ENCODE measurements at regions not wholly inside any gene's neighbourhood (a gene's known extent, or its start where the extent isn't known, plus 50 kb on each side); places are given as distances from the start of the nearest gene placed in this dataset.

GRCh38 chr7:26051021-26051420 is 101.0 kb upstream of the NFE2L3 start:
- CTCF ChIA-PET = interaction anchor here (0.6 to 1.6 kb wide), 3 partner anchors 159 to 314 kb away, joined by 3 to 5 read pairs (median 3); no protein-coding TSS in a partner anchor

GRCh38 chr7:26052706-26053105 is 99.3 kb upstream of the NFE2L3 start:
- no peak overlapping the region for H3K27ac Mint-ChIP-seq
- H3K27me3 Mint-ChIP-seq = peaks cover 21% of the 10 kb centered on the region
- H3K36me3 Mint-ChIP-seq (ENCODE audit: low read depth) = no peaks in the 10 kb centered on the region
- DNase-seq (no peak), ATAC-seq (no peak)
- TF ChIP-seq, protein P1, sequence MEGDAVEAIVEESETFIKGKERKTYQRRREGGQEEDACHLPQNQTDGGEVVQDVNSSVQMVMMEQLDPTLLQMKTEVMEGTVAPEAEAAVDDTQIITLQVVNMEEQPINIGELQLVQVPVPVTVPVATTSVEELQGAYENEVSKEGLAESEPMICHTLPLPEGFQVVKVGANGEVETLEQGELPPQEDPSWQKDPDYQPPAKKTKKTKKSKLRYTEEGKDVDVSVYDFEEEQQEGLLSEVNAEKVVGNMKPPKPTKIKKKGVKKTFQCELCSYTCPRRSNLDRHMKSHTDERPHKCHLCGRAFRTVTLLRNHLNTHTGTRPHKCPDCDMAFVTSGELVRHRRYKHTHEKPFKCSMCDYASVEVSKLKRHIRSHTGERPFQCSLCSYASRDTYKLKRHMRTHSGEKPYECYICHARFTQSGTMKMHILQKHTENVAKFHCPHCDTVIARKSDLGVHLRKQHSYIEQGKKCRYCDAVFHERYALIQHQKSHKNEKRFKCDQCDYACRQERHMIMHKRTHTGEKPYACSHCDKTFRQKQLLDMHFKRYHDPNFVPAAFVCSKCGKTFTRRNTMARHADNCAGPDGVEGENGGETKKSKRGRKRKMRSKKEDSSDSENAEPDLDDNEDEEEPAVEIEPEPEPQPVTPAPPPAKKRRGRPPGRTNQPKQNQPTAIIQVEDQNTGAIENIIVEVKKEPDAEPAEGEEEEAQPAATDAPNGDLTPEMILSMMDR (IDR thresholded peaks at IDR 0.05) = no peak
- H3K4me1 Mint-ChIP-seq (ENCODE audit: low read depth) = no peaks in the 10 kb centered on the region
- no peak overlapping the region for H3K4me3 Mint-ChIP-seq
- H3K9me3 Mint-ChIP-seq = no peaks in the 10 kb centered on the region
- intact Hi-C loops (cut with micrococcal nuclease) = no loop called here
- ChIA-PET POLR2A (no interaction called here), CTCF (no interaction called here)

More at GRCh38 chr7:26051021-26051420, 101.0 kb upstream of the NFE2L3 start:
- no peaks in the 10 kb centered on the region for H3K36me3 Mint-ChIP-seq (ENCODE audit: low read depth)
- no peak overlapping the region for H3K4me3 Mint-ChIP-seq
- intact Hi-C loops (cut with micrococcal nuclease) = no loop called here
- H3K4me1 Mint-ChIP-seq (ENCODE audit: low read depth) = no peaks in the 10 kb centered on the region
- H3K9me3 Mint-ChIP-seq = no peaks in the 10 kb centered on the region
- TF ChIP-seq, protein P1 (IDR thresholded peaks at IDR 0.05) = no peak
- DNase-seq (no peak), ATAC-seq (no peak)
- no peak overlapping the region for H3K27ac Mint-ChIP-seq
- POLR2A ChIA-PET = no interaction called here
- peaks cover 18% of the 10 kb centered on the region for H3K27me3 Mint-ChIP-seq

DNA sequence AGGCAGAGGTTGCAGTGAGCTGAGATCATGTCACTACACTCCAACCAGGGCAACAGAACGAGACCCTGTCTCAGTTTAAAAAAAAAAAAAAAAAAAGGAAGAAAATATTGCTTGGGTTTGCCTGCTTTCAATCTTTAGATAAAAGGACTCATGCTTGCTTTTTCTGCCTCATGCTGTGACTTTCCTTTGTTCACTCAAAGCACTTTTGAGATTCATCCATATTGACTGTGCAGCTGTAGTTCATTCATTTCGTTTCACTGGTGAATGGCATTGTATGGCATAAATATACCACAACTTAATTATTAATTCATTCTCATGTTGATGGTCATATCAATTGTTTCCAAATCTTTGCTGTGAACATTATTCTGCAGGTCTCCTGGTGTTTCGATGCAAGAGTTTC is 97.6 kb upstream of the NFE2L3 start:
- ATAC-seq = no peak
- CTCF ChIA-PET = no interaction called here
- H3K4me1 Mint-ChIP-seq (ENCODE audit: low read depth) = no peaks in the 10 kb centered on the region
- H3K9me3 Mint-ChIP-seq = no peaks in the 10 kb centered on the region
- H3K4me3 Mint-ChIP-seq = no peak overlapping the region
- intact Hi-C loops (cut with micrococcal nuclease) = no loop called here
- DNase-seq = no peak
- TF ChIP-seq, protein P1 (IDR thresholded peaks at IDR 0.05) = no peak
- no peak overlapping the region for H3K27ac Mint-ChIP-seq
- POLR2A ChIA-PET = no interaction called here
- peaks cover 22% of the 10 kb centered on the region for H3K27me3 Mint-ChIP-seq
- H3K36me3 Mint-ChIP-seq (ENCODE audit: low read depth) = no peaks in the 10 kb centered on the region

DNA sequence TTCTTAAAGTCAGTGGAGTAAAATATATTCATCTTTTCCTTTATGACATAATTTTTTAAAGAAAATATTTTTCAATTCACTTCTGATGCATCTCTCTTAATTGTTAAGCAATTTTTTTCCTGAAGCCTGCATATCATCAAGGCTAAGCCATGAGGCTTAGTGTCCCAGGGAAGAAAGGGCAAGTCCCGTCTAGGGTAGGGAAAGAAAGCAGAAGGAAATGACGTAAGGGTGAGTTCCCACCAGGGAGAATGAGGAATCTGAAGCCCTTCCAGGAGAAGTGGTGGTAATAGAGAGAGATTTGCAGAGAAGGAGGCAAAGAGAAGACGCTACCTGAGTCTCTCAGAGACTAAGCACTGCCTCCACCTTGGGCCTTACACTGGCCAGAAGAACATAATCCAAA is 96.8 kb upstream of the NFE2L3 start:
- no peaks in the 10 kb centered on the region for H3K9me3 Mint-ChIP-seq
- ChIA-PET CTCF (interaction anchor here (0.8 to 10.7 kb wide), 2 partner anchors 11 to 160 kb away, joined by 3 to 144 read pairs; no protein-coding TSS in a partner anchor), POLR2A (no interaction called here)
- ATAC-seq = no peak
- TF ChIP-seq, protein P1 (IDR thresholded peaks at IDR 0.05) = no peak
- DNase-seq = no peak
- no peak overlapping the region for H3K27ac Mint-ChIP-seq
- H3K27me3 Mint-ChIP-seq = peaks cover 22% of the 10 kb centered on the region
- no peaks in the 10 kb centered on the region for H3K4me1 Mint-ChIP-seq (ENCODE audit: low read depth)
- H3K36me3 Mint-ChIP-seq (ENCODE audit: low read depth) = no peaks in the 10 kb centered on the region
- H3K4me3 Mint-ChIP-seq = no peak overlapping the region
- intact Hi-C loops (cut with micrococcal nuclease) = no loop called here

- Mint-ChIP-seq H3K36me3 (ENCODE audit: low read depth) (no peaks in the 10 kb centered on the region), H3K4me3 (no peak overlapping the region), H3K9me3 (no peaks in the 10 kb centered on the region), H3K27me3 (peaks cover 18% of the 10 kb centered on the region), H3K27ac (no peak overlapping the region), H3K4me1 (ENCODE audit: low read depth) (peaks cover 9% of the 10 kb centered on the region)
- TF ChIP-seq, protein P1 (IDR thresholded peaks at IDR 0.05) = no peak
- no peak for DNase-seq
- POLR2A ChIA-PET = interaction anchor here (1.6 kb wide), 1 partner anchor 126 kb away, joined by 4 read pairs; no protein-coding TSS in a partner anchor
- intact Hi-C loops (cut with micrococcal nuclease) = loop anchor here (1.0 kb wide), 1 partner anchor 168 kb away; no protein-coding TSS in a partner anchor
- ATAC-seq = no peak
- CTCF ChIA-PET = interaction anchor here (0.7 to 10.7 kb wide), 4 partner anchors 9 to 166 kb away, joined by 3 to 144 read pairs (median 4); no protein-coding TSS in a partner anchor
Measured at GRCh38 chr7:26060733-26061677, 91.0 kb upstream of the NFE2L3 start.

All from activated CD8-positive, alpha-beta T cell treated with anti-CD3 and anti-CD28 coated beads for 36 hours (primary cell).